ENCODE measurements at regions not wholly inside any gene's neighbourhood (a gene's known extent, or its start where the extent isn't known, plus 50 kb on each side); places are given as distances from the start of the nearest gene placed in this dataset.
"Not testable (repeated sequence)": the region's sequence is repeated elsewhere in the genome, so short reads cannot be mapped to it uniquely, and the experiment has no call there.

GRCh38 chr12:114530417-114530816, 124.5 kb upstream of the TBX5 start:
- H3K27me3 ChIP-seq = peaks cover 0 to 17% (median 0%) of the 10 kb centered on the region in 4 donors
- H3K36me3 ChIP-seq = no peaks in the 10 kb centered on the region
- no peak for TF ChIP-seq CTCF (IDR thresholded peaks at IDR 0.05)
- no peaks in the 10 kb centered on the region for H3K9me3 ChIP-seq
- ATAC-seq = no peak
- no peak for FAIRE-seq
- 49 to 67% methylated on average over 7 of the region's 7 CpGs for WGBS, 2 donors
- no peak overlapping the region for H3K27ac ChIP-seq
- intact Hi-C loops (cut with DNase I) = no loop called here
- no peak overlapping the region for H3K4me3 ChIP-seq
- no peak for DNase-seq
- H3K4me1 ChIP-seq = no peaks in the 10 kb centered on the region

- Histone ChIP-seq H3K4me1 (no peaks in the 10 kb centered on the region), H3K4me3 (no peak overlapping the region), H3K27me3 (peaks cover 0 to 17% (median 0%) of the 10 kb centered on the region in 4 donors), H3K27ac (no peak overlapping the region), H3K36me3 (no peaks in the 10 kb centered on the region), H3K9me3 (no peaks in the 10 kb centered on the region)
- 65 to 79% methylated on average over 2 of the region's 2 CpGs for WGBS, 2 donors
- intact Hi-C loops (cut with DNase I) = no loop called here
- DNase-seq (no peak), ATAC-seq (no peak), FAIRE-seq (no peak)
- no peak for TF ChIP-seq CTCF (IDR thresholded peaks at IDR 0.05)
These were observed 124.0 kb upstream of the TBX5 start for GRCh38 chr12:114529966-114530365.

- ATAC-seq = no peak
- no peaks in the 10 kb centered on the region for H3K36me3 ChIP-seq
- no peak overlapping the region for H3K27ac ChIP-seq
- H3K4me1 ChIP-seq = no peaks in the 10 kb centered on the region
- no peak for TF ChIP-seq CTCF (IDR thresholded peaks at IDR 0.05)
- DNase-seq = no peak
- 35% methylated on average over 3 of the region's 3 CpGs for WGBS, 2 donors
- FAIRE-seq = no peak
- no peak overlapping the region for H3K4me3 ChIP-seq
- H3K27me3 ChIP-seq = peaks cover 0 to 17% (median 0%) of the 10 kb centered on the region in 4 donors
- intact Hi-C loops (cut with DNase I) = no loop called here
- no peaks in the 10 kb centered on the region for H3K9me3 ChIP-seq
These were observed 122.8 kb upstream of the TBX5 start for GRCh38 chr12:114528766-114529165.

GRCh38 chr12:114521160-114521559, 115.2 kb upstream of the TBX5 start:
- H3K27ac ChIP-seq; H3K4me1 ChIP-seq; DNase-seq; FAIRE-seq; H3K4me3 ChIP-seq; H3K9me3 ChIP-seq; ATAC-seq; H3K27me3 ChIP-seq; H3K36me3 ChIP-seq; intact Hi-C loops (cut with DNase I): not testable (repeated sequence)
- 64 to 80% methylated on average over 2 of the region's 2 CpGs for WGBS, 2 donors

- ATAC-seq (no peak), FAIRE-seq (no peak), DNase-seq (no peak)
- WGBS, 2 donors = 44 to 58% methylated on average over 3 of the region's 3 CpGs
- Histone ChIP-seq H3K4me3 (no peak overlapping the region), H3K9me3 (no peaks in the 10 kb centered on the region), H3K27ac (no peak overlapping the region), H3K4me1 (no peaks in the 10 kb centered on the region), H3K27me3 (peaks cover 0 to 11% (median 1%) of the 10 kb centered on the region in 4 donors), H3K36me3 (no peaks in the 10 kb centered on the region)
- TF ChIP-seq CTCF (IDR thresholded peaks at IDR 0.05) = no peak
- intact Hi-C loops (cut with DNase I) = loop anchor here in 1 of 3 donors (5.0 kb wide), 1 partner anchor 530 kb away; no protein-coding TSS in a partner anchor
These were observed 106.4 kb upstream of the TBX5 start for GRCh38 chr12:114512351-114512750.
